ENCODE measurements at regions not wholly inside any gene's neighbourhood (a gene's known extent, or its start where the extent isn't known, plus 50 kb on each side); places are given as distances from the start of the nearest gene placed in this dataset.

DNA sequence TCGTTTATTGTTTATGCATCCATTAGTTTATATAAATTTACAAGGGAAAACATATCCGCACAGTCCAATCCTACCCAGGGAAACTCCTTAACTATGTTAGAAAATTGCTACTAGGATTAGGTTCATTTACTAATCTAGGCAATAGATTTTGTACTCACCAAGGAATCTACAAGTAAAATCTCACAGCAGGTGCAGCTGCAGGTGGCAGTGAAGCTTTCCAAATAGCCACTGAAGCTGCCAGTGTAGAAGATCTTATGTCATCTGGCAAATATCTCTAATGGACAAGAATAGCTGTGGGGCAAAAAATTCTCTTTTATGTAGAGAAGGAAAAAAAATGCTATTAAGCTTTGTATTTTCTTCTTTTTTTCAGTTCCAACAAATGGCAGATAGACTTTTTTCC lies 963.4 kb upstream of the ADGRL4 start:
- DNase-seq (ENCODE audit: low spot score) (no peak), ATAC-seq (no peak), FAIRE-seq (no peak)
- no peaks in the 10 kb centered on the region for H3K36me3 ChIP-seq (replicated peaks in 1 of 2; ENCODE audit: control insufficient read depth in 1 of 2, insufficient read depth in 2 of 2, low read length in 2 of 2)
- H4K20me1 ChIP-seq (ENCODE audit: insufficient read depth, low read length), result no peaks in the 10 kb centered on the region
- H3K4me3 ChIP-seq (replicated peaks in 1 of 3; ENCODE audit: insufficient read depth in 1 of 3, low read depth in 2 of 3, low read length in 3 of 3), result no peak overlapping the region
- H3K27me3 ChIP-seq (ENCODE audit: control insufficient read depth in 1 of 2, insufficient read depth in 2 of 2, low read length in 2 of 2), result no peaks in the 10 kb centered on the region
- no peaks in the 10 kb centered on the region for H3K4me1 ChIP-seq (ENCODE audit: insufficient read depth, low read length)
- H3K9me3 ChIP-seq (ENCODE audit: low read length), result peaks cover 51% of the 10 kb centered on the region
- H3K27ac ChIP-seq (ENCODE audit: extremely low read length, insufficient read depth, low read length), result no peak overlapping the region
- no peak overlapping the region for H3K4me2 ChIP-seq (ENCODE audit: low read depth, low read length)
- intact Hi-C loops (cut with micrococcal nuclease; ENCODE audit: unreplicated experiment) (no loop called here), in situ Hi-C loops (cut with HindIII; ENCODE audit: extremely low pct_ligation_motif_present, low pct_unique_long_range_greater_than_20kb) (no loop called here)
- ChIA-PET CTCF (ENCODE audit: low intra/inter-chr PET ratio, low total read pairs) (no interaction called here), POLR2A (no interaction called here)
- TF ChIP-seq LCORL (IDR thresholded peaks at IDR 0.05) (no peak), LCORL (CRISPR knock-in tag; IDR thresholded peaks at IDR 0.05) (no peak), PHF20 (CRISPR knock-in tag; IDR thresholded peaks at IDR 0.05) (no peak), NFKB2 (CRISPR knock-in tag; IDR thresholded peaks at IDR 0.05; ENCODE audit: borderline replicate concordance) (no peak), MYNN (CRISPR knock-in tag; IDR thresholded peaks at IDR 0.05; ENCODE audit: low read depth) (no peak), ZNF333 (CRISPR knock-in tag; IDR thresholded peaks at IDR 0.05; ENCODE audit: borderline replicate concordance) (no peak), ZNF276 (CRISPR knock-in tag; IDR thresholded peaks at IDR 0.05; ENCODE audit: low read depth) (no peak), ZBTB37 (CRISPR knock-in tag; IDR thresholded peaks at IDR 0.05) (no peak)
- no peak overlapping the region for H3K9ac ChIP-seq (ENCODE audit: insufficient read depth, low read depth, low read length)
- H3K79me2 ChIP-seq (ENCODE audit: insufficient read depth, low read length), result no peaks in the 10 kb centered on the region
- no peak overlapping the region for H2AFZ ChIP-seq (ENCODE audit: low read length)
- WGBS (ENCODE audit: low lambda C conversion rate), result 0% methylated on average over 2 of the region's 2 CpGs
- no TSS peak for BruUV-seq (replicated peaks)

All from HepG2 (cell line).